ENCODE measurements at regions not wholly inside any gene's neighbourhood (a gene's known extent, or its start where the extent isn't known, plus 50 kb on each side); places are given as distances from the start of the nearest gene placed in this dataset.

DNA sequence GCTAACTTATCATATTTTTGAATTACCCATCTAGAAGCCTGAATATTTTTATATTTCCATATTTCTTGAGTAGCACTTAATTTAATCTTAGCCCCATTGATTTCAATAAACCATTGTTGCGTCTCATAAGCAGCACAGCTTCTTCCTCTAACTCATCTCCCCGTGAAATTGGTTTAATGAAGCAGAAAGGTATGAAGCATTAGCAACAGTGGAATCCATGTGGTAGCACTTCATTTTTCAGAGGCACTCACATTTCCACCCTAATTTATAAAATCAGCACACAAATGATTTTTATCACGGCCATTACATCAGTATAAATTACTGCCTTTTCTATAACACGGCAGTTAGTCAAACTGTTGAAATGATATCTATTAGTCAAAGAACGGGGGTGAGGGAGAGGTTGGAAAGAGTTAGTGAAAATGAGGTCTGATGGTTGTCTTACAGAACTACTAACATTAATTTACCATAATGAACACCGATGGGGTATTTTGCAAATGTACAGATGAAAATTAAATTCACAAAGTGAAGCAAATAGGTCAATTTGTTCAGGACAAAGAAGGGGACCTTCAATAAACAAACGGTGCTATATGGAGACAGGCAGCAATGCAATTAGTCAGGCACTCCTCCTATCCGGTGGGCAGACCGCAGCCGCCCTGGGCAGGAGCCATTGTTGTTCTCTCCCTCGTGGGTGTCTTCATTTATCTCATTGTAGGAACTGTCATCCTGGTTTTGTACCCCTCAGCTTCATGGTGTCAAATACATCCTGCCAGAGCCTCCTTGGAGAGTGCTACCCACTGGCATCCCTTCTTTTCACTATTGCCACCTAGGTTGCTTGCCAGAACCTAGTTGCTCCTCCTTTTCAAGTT is 205.7 kb downstream of the SOX3 start:
- no peak for DNase-seq (ENCODE audit: low spot score)
- TF ChIP-seq, protein P1, sequence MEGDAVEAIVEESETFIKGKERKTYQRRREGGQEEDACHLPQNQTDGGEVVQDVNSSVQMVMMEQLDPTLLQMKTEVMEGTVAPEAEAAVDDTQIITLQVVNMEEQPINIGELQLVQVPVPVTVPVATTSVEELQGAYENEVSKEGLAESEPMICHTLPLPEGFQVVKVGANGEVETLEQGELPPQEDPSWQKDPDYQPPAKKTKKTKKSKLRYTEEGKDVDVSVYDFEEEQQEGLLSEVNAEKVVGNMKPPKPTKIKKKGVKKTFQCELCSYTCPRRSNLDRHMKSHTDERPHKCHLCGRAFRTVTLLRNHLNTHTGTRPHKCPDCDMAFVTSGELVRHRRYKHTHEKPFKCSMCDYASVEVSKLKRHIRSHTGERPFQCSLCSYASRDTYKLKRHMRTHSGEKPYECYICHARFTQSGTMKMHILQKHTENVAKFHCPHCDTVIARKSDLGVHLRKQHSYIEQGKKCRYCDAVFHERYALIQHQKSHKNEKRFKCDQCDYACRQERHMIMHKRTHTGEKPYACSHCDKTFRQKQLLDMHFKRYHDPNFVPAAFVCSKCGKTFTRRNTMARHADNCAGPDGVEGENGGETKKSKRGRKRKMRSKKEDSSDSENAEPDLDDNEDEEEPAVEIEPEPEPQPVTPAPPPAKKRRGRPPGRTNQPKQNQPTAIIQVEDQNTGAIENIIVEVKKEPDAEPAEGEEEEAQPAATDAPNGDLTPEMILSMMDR (IDR thresholded peaks at IDR 0.05; ENCODE audit: borderline replicate concordance, control extremely low read depth, extremely low read depth, insufficient read depth, missing control alignments) = no peak
- in situ Hi-C loops (cut with MboI; ENCODE audit: low sequenced_read_pairs, unreplicated experiment) = no loop called here

DNA sequence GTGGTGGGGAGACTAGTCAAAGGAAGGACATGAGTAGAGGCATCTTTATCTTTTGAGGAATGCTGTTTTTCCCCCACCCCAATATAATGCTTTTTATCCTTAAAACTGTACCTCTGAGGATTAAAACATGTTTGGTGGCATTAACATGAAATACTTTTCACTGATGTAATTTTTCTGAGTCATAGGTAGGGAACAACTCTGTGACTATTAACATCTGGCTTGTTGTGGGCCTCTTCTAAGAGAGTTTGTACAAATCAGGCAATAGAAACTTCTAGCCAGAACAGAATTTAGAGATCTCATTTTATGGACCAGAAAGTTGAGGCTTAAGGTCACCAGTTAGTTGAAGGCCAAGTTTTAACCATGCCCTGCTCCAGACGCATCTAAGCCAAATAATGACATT is 207.6 kb downstream of the SOX3 start:
- no peak for DNase-seq (ENCODE audit: low spot score)
- in situ Hi-C loops (cut with MboI; ENCODE audit: low sequenced_read_pairs, unreplicated experiment) = no loop called here
- TF ChIP-seq, protein P1 (IDR thresholded peaks at IDR 0.05; ENCODE audit: borderline replicate concordance, control extremely low read depth, extremely low read depth, insufficient read depth, missing control alignments) = no peak

DNA sequence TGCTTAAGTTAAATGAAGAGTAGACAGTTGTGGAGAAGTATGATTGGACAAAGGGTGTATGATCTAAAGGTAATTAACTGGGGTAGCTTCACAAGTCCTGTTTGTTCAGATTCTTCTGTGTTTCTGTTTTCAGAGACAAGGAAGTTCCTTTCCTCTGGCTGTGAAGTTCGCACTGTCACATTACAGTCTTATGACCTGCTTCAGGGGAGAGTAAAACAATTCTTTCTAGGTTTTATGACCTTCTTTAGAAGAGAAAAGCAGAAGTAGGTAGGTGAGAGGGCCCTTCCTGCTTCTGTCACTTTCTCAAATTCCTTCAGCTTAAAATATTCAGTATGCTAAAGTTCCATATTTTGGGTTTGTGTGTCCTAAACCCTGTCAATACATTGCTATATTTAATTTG is 211.9 kb downstream of the SOX3 start:
- in situ Hi-C loops (cut with MboI; ENCODE audit: low sequenced_read_pairs, unreplicated experiment) = no loop called here
- no peak for DNase-seq (ENCODE audit: low spot score)
- TF ChIP-seq, protein P1 (IDR thresholded peaks at IDR 0.05; ENCODE audit: borderline replicate concordance, control extremely low read depth, extremely low read depth, insufficient read depth, missing control alignments) = no peak

DNA sequence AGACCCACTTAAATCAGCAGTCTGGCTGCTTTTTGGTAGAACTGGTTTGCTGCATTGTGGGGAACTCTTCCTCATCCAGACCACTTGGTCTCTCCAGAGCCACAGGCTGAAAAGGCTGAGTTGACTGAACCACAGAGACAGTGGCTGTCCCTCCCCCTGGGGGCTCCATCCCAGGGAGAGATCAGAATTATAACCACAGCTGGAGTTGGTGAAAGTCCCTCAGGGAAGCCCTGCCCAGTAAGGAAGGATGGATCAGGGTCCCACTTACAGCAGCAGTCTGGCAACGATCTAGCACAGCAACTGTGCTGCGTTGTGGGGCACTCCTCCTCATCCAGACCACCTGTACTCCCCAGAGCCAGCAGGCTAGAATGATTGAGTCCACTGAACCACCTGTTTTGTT is 212.7 kb downstream of the SOX3 start:
- DNase-seq (ENCODE audit: low spot score) = no peak
- TF ChIP-seq, protein P1 (IDR thresholded peaks at IDR 0.05; ENCODE audit: borderline replicate concordance, control extremely low read depth, extremely low read depth, insufficient read depth, missing control alignments) = no peak
- in situ Hi-C loops (cut with MboI; ENCODE audit: low sequenced_read_pairs, unreplicated experiment) = no loop called here

DNA sequence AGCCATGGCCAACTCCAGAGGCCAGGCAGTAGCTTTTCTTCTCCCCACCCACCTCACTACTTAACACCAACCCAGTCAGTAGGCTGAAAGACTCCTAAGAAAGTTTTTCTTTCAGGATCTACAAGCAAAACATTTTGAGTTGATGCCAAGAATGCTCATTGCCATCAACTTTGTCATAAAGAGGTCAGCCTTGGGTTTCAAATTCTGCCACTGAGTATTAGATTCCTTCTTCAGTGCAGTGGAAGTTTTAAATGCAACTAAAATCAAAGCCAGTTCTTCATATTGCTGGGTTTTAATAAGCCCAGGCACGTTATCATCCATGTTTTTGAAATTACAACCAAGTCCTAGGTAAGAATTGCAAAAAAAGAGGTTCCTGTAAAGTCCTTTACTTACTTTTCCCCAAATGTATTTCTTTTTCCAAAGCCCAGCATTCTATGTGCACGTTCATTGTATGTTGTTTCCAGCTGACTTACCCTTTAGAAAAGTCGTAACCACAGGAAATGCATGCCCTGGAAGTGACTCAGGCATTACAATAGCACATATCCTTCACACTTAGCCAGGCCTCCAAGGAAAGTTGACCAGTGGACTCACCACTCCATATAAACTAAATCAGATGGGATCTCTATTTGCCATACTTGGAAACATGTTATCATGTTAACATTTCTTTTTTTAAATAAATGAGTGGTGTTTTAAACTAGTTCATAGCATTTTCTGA is 229.9 kb downstream of the SOX3 start:
- in situ Hi-C loops (cut with MboI; ENCODE audit: low sequenced_read_pairs, unreplicated experiment) = no loop called here

DNA sequence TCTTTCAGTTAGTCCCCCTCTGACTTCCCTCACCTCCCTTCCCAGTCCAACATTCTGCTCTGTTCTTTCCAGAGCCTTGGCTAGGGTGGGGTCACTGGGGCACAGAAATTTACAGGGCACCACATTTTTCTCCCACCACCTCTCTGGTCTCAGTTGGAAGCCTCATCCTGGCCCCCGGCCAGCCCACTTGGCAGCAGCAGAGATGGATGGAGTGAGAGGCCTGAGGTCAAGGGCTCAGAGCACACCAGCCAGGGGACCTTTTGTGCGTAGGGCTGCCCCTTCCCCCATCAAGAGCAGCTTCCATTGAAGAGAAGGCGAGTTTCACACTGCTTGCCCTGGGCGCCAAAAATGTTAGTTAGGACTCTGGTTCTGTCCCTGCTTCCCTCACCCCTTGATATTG is 230.9 kb downstream of the SOX3 start:
- TF ChIP-seq, protein P1 (IDR thresholded peaks at IDR 0.05; ENCODE audit: borderline replicate concordance, control extremely low read depth, extremely low read depth, insufficient read depth, missing control alignments) = no peak
- in situ Hi-C loops (cut with MboI; ENCODE audit: low sequenced_read_pairs, unreplicated experiment) = no loop called here
- no peak for DNase-seq (ENCODE audit: low spot score)

More for the DNA sequence above, 229.9 kb downstream of the SOX3 start:
- TF ChIP-seq, protein P1 (IDR thresholded peaks at IDR 0.05; ENCODE audit: borderline replicate concordance, control extremely low read depth, extremely low read depth, insufficient read depth, missing control alignments) = no peak
- no peak for DNase-seq (ENCODE audit: low spot score)
